H1 (cell line): ENCODE measurements at regions not wholly inside any gene's neighbourhood (a gene's known extent, or its start where the extent isn't known, plus 50 kb on each side); places are given as distances from the start of the nearest gene placed in this dataset.

ENCODE experiments used
- CTCF ChIA-PET: fragments of 300-600 bp; sonication (Branson Sonifier 250); formaldehyde crosslinking; loops from one replicate; lab custom pipeline; 2021; ENCODE audit not compliant: partially characterized antibody; lab: Charles Lee
- POLR2A ChIA-PET: fragments of 300-600 bp; sonication (Branson Sonifier 250); formaldehyde crosslinking; loops from one replicate; lab custom pipeline; 2021; ENCODE audit warnings: inconsistent platforms; ENCODE audit not compliant: partially characterized antibody; lab: Charles Lee
- DNase-seq, 2 experiments: peaks; one replicate each; pipeline versions ENCODE4 v3.0.0 to v3.0.0-alpha.2; 2010 to 2022; ENCODE audit warnings: low spot score in 2 of 2, low read depth in 1 of 2, mixed read lengths in 1 of 2
- FAIRE-seq: peaks from 2 replicates; lab custom pipeline; 2011; peaks lifted over from hg19 to GRCh38; lab: Jason Lieb, UNC
- H2AFZ ChIP-seq: 2 replicates; pipeline ENCODE4 v1.8.1; 2012; ENCODE audit warnings: low read length, inconsistent platforms
- H2AK5ac ChIP-seq: 2 replicates; pipeline ENCODE4 v1.6.1; 2013; ENCODE audit warnings: low read depth, low read length
- H2BK120ac ChIP-seq: replicated peaks from 2 replicates; pipeline ENCODE3; 2013; ENCODE audit warnings: low read depth, low read length, inconsistent platforms
- H2BK12ac ChIP-seq: 2 replicates; pipeline ENCODE4 v1.6.1; 2013; ENCODE audit warnings: low read depth, low read length
- H2BK15ac ChIP-seq: 2 replicates; pipeline ENCODE4 v1.6.1; 2013; ENCODE audit warnings: low read length
- H2BK20ac ChIP-seq: 2 replicates; pipeline ENCODE4 v1.6.1; 2013; ENCODE audit warnings: low read length
- H2BK5ac ChIP-seq: 2 replicates; pipeline ENCODE4 v1.6.1; 2013; ENCODE audit warnings: low read depth, low read length
- H3K14ac ChIP-seq: 2 replicates; pipeline ENCODE4 v1.6.1; 2013; ENCODE audit warnings: inconsistent platforms; ENCODE audit not compliant: insufficient read length
- H3K18ac ChIP-seq: 2 replicates; pipeline ENCODE4 v1.6.1; 2013; ENCODE audit warnings: low read length; ENCODE audit errors: extremely low read depth
- H3K23ac ChIP-seq: 2 replicates; pipeline ENCODE4 v1.6.1; 2013; ENCODE audit warnings: inconsistent platforms; ENCODE audit not compliant: insufficient read length
- H3K23me2 ChIP-seq: 2 replicates; pipeline ENCODE4 v1.6.1; 2013; ENCODE audit warnings: low read depth, low read length
- H3K27ac ChIP-seq: 2 replicates; pipeline ENCODE4 v1.6.1; 2011; ENCODE audit warnings: low read depth, low read length, inconsistent platforms
- H3K27me3 ChIP-seq, 4 experiments: replicated peaks in 1 of 4; 1 replicate in 1 of 4; 2 replicates in 3 of 4; pipeline versions ENCODE4 v1.6.1 to v1.8.1; 2011 to 2013; ENCODE audit warnings: low read length in 3 of 4, mild to moderate bottlenecking in 3 of 4, inconsistent platforms in 2 of 4, mixed read lengths in 2 of 4, moderate library complexity in 1 of 4; ENCODE audit not compliant: control insufficient read depth in 3 of 4, insufficient read depth in 3 of 4; ENCODE audit errors: extremely low read depth in 1 of 4
- H3K36me3 ChIP-seq, 4 experiments: 2 replicates each; pipeline versions ENCODE4 v1.6.1 to v1.8.1; 2011 to 2013; ENCODE audit warnings: mild to moderate bottlenecking in 4 of 4, low read length in 3 of 4, moderate library complexity in 2 of 4, control low read depth in 1 of 4, inconsistent platforms in 1 of 4; ENCODE audit not compliant: insufficient read depth in 4 of 4, control insufficient read depth in 2 of 4
- H3K4ac ChIP-seq: replicated peaks from 2 replicates; pipeline ENCODE3; 2013; ENCODE audit warnings: low read length, low read depth, mixed read lengths, inconsistent platforms; ENCODE audit not compliant: insufficient read length
- H3K4me1 ChIP-seq, 4 experiments: replicated peaks in 1 of 4; 1 replicate in 1 of 4; 2 replicates in 3 of 4; pipeline versions ENCODE4 v1.6.1 to v1.8.1; 2011 to 2013; ENCODE audit warnings: low read length in 3 of 4, inconsistent platforms in 2 of 4, mixed read lengths in 1 of 4; ENCODE audit not compliant: insufficient read depth in 4 of 4, control insufficient read depth in 3 of 4
- H3K4me2 ChIP-seq, 2 experiments: 2 replicates each; pipeline versions ENCODE4 v1.6.1 to v1.8.1; 2011 to 2013; ENCODE audit warnings: low read depth in 2 of 2, low read length in 2 of 2, control low read depth in 1 of 2, inconsistent platforms in 1 of 2, mild to moderate bottlenecking in 1 of 2; ENCODE audit not compliant: insufficient read depth in 1 of 2
- H3K4me3 ChIP-seq, 4 experiments: fragments of 200-600, 300-600 bp in 1 of 4; sonication (generic), shearing (Covaris generic), sonication (Bioruptor Twin) in 1 of 4; 2 replicates each; pipeline versions ENCODE4 v1.5.1 to v1.8.1; 2011 to 2016; ENCODE audit warnings: low read length in 4 of 4, low read depth in 3 of 4, control low read depth in 2 of 4, inconsistent platforms in 2 of 4, mild to moderate bottlenecking in 2 of 4, mixed read lengths in 1 of 4, moderate library complexity in 1 of 4; ENCODE audit not compliant: insufficient read depth in 2 of 4; ENCODE audit errors: extremely low read depth in 1 of 4
- H3K56ac ChIP-seq: replicated peaks from 2 replicates; pipeline ENCODE3; 2013; ENCODE audit warnings: low read depth, mild to moderate bottlenecking, mixed read lengths, low read length, inconsistent platforms; ENCODE audit not compliant: insufficient read length
- H3K79me1 ChIP-seq: 2 replicates; pipeline ENCODE4 v1.6.1; 2013; ENCODE audit warnings: low read depth, low read length, control low read depth
- H3K79me2 ChIP-seq, 2 experiments: 2 replicates each; pipeline versions ENCODE4 v1.6.1 to v1.8.1; 2012 to 2013; ENCODE audit warnings: low read length in 2 of 2, mild to moderate bottlenecking in 2 of 2, inconsistent platforms in 1 of 2; ENCODE audit not compliant: insufficient read depth in 2 of 2, control insufficient read depth in 1 of 2
- H3K9ac ChIP-seq, 4 experiments: replicated peaks in 1 of 4; 1 replicate in 1 of 4; 2 replicates in 3 of 4; pipeline versions ENCODE4 v1.6.1 to v1.8.1; 2011 to 2013; ENCODE audit warnings: low read depth in 3 of 4, low read length in 3 of 4, control low read depth in 2 of 4, mild to moderate bottlenecking in 2 of 4, moderate library complexity in 2 of 4, inconsistent platforms in 1 of 4; ENCODE audit errors: extremely low read depth in 1 of 4
- H3K9me3 ChIP-seq, 2 experiments: 2 replicates each; pipeline versions ENCODE4 v1.6.1 to v1.8.1; 2012 to 2013; ENCODE audit warnings: mild to moderate bottlenecking in 2 of 2, moderate library complexity in 2 of 2, control low read depth in 1 of 2, inconsistent platforms in 1 of 2, low read depth in 1 of 2, low read length in 1 of 2, mixed read lengths in 1 of 2; ENCODE audit not compliant: insufficient read depth in 2 of 2
- H4K20me1 ChIP-seq, 2 experiments: replicated peaks in 1 of 2; 2 replicates each; pipeline versions ENCODE3 to v1.8.1; 2011 to 2013; ENCODE audit warnings: inconsistent platforms in 2 of 2, low read length in 2 of 2, mild to moderate bottlenecking in 1 of 2; ENCODE audit not compliant: insufficient read depth in 2 of 2, control insufficient read depth in 1 of 2
- H4K5ac ChIP-seq: 2 replicates; pipeline ENCODE4 v1.6.1; 2013; ENCODE audit warnings: low read length, low read depth, mixed read lengths, inconsistent platforms; ENCODE audit not compliant: insufficient read length
- H4K8ac ChIP-seq: 2 replicates; pipeline ENCODE4 v1.8.0; 2013; ENCODE audit warnings: mild to moderate bottlenecking, moderate library complexity, low read length, inconsistent platforms; ENCODE audit not compliant: insufficient read depth; ENCODE audit errors: extremely low read depth
- H4K91ac ChIP-seq: replicated peaks from 2 replicates; pipeline ENCODE3; 2013; ENCODE audit warnings: low read length, mixed read lengths, inconsistent platforms; ENCODE audit not compliant: insufficient read length
- MAFK ChIP-seq: IDR thresholded peaks from 2 replicates; pipeline ENCODE4 v1.6.1; 2012; ENCODE audit warnings: low read depth, mild to moderate bottlenecking, improper control_type of control experiment, low read length
- TAF7 ChIP-seq: optimal IDR thresholded peaks from 2 replicates; pipeline ENCODE3; 2011; ENCODE audit warnings: low read depth, mild to moderate bottlenecking, inconsistent platforms, low read length, moderate library complexity, borderline replicate concordance
- WGBS, 2 experiments: shearing (Covaris generic) in 1 of 2; methylation state at CpG; one replicate each; pipeline versions ENCODE4 v1.1.6 to v1.1.7; 2013 to 2015; ENCODE audit warnings: low lambda C conversion rate in 2 of 2, mixed read lengths in 2 of 2, inconsistent platforms in 1 of 2, low coverage in 1 of 2, missing lambda C conversion rate in 1 of 2; ENCODE audit not compliant: insufficient replicate concordance in 2 of 2, insufficient coverage in 1 of 2, insufficient read length in 1 of 2; ENCODE audit errors: extremely low coverage in 1 of 2, missing lambda C conversion rate in 1 of 2; 5-methylcytosine and 5-hydroxymethylcytosine counted together

- TF ChIP-seq MAFK (peak; percentile 9; the same call in 1 of the 2 replicates), TAF7 (no peak)
- TF ChIP-seq, all 59 proteins: peak for 1
- Histone ChIP-seq H3K14ac (no peak overlapping the region), H4K20me1 (no peaks in the 10 kb centered on the region), H2BK120ac (no peak overlapping the region), H3K23ac (no peak overlapping the region), H3K79me1 (no peaks in the 10 kb centered on the region), H3K4me2 (no peak overlapping the region), H3K27ac (no peak overlapping the region), H3K9ac (no peak overlapping the region), H3K27me3 (no peaks in the 10 kb centered on the region), H3K56ac (no peak overlapping the region), H3K36me3 (no peaks in the 10 kb centered on the region), H3K79me2 (no peaks in the 10 kb centered on the region), H2BK12ac (no peak overlapping the region), H3K4me1 (no peaks in the 10 kb centered on the region), H2AFZ (no peak overlapping the region), H3K9me3 (no peaks in the 10 kb centered on the region), H3K4me3 (no peak overlapping the region), H2BK5ac (no peak overlapping the region), H2AK5ac (no peak overlapping the region), H2BK20ac (no peak overlapping the region), H4K91ac (no peak overlapping the region), H3K18ac (no peak overlapping the region), H4K8ac (no peak overlapping the region), H4K5ac (no peak overlapping the region), H2BK15ac (no peak overlapping the region), H3K4ac (no peak overlapping the region), H3K23me2 (no peaks in the 10 kb centered on the region)
- ChIA-PET CTCF (no interaction called here), POLR2A (no interaction called here)
- DNase-seq (no peak), FAIRE-seq (no peak)
- whole genome bisulfite sequencing, 2 experiments, result 86% methylated on average over 2 of the region's 2 CpGs; no CpG with 5 or more reads in 1 of the 2 experiments
Measured at GRCh38 chr2:82728090-82728489, 1731.0 kb downstream of the SUCLG1 start.
